Activated naive CD4-positive, alpha-beta T cell treated with anti-CD3 and anti-CD28 coated beads for 36 hours (primary cell): ENCODE measurements at regions not wholly inside any gene's neighbourhood (a gene's known extent, or its start where the extent isn't known, plus 50 kb on each side); places are given as distances from the start of the nearest gene placed in this dataset.

ENCODE experiments used
- CTCF ChIA-PET: fragments of 350-600 bp; sonication (Branson Sonifier 250); formaldehyde crosslinking; loops from one replicate; lab custom pipeline; 2021; ENCODE audit warnings: antibody characterized with exemption; lab: Charles Lee
- DNase-seq: peaks from one replicate; pipeline ENCODE4 v3.0.0-alpha.2; 2020
- H3K27ac Mint-ChIP-seq: one replicate; pipeline ENCODE4 v1.8.0; 2021; ENCODE audit warnings: mild to moderate bottlenecking, mixed read lengths
- H3K27me3 Mint-ChIP-seq: one replicate; pipeline ENCODE4 v1.8.0; 2021; ENCODE audit warnings: low read depth, mixed read lengths
- H3K36me3 Mint-ChIP-seq: one replicate; pipeline ENCODE4 v1.8.0; 2021; ENCODE audit warnings: low read depth, mixed read lengths
- H3K4me1 Mint-ChIP-seq: one replicate; pipeline ENCODE4 v1.8.0; 2021; ENCODE audit warnings: low read depth, mixed read lengths
- H3K4me3 Mint-ChIP-seq: one replicate; pipeline ENCODE4 v1.8.0; 2021; ENCODE audit warnings: mild to moderate bottlenecking, moderate library complexity, mixed read lengths
- H3K9me3 Mint-ChIP-seq: one replicate; pipeline ENCODE4 v1.8.0; 2021; ENCODE audit warnings: mixed read lengths
- intact Hi-C: fragments of 100-400 bp; cut with micrococcal nuclease; formaldehyde crosslinking; loops from one replicate; pipeline ENCODE4 v1.15.1; 2023

DNA sequence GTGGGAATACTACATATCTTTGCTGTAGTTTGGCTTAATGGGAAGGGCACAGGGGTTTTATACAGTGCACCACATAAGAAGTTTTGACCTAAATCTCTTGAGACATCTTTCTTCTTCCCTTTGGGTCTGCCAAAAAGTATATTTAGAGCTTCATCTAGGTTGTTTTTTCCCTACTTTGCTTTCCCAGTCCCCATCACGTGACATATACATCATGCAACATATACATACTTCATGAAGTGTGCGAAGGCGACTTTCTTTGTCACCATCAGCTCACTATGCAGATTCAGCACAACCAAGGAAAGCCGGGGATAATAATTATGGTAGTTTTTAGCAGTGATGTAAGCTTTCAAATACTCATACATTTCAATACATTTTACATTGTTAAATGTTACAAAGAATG is 177.1 kb upstream of the PPP1R3A start:
- no peak for DNase-seq
- intact Hi-C loops, result no loop called here
- H3K9me3 Mint-ChIP-seq, result no peaks in the 10 kb centered on the region

GRCh38 chr7:114088470-114088940 is 169.7 kb upstream of the PPP1R3A start:
- no peak overlapping the region for H3K27ac Mint-ChIP-seq
- peaks cover 30% of the 10 kb centered on the region for H3K4me1 Mint-ChIP-seq
- H3K4me3 Mint-ChIP-seq, result no peak overlapping the region
- no peak for DNase-seq
- intact Hi-C loops, result loop anchor here (10.0 kb wide), 1 partner anchor 576 kb away; no protein-coding TSS in a partner anchor
- no peaks in the 10 kb centered on the region for H3K36me3 Mint-ChIP-seq
- peaks cover 49% of the 10 kb centered on the region for H3K27me3 Mint-ChIP-seq
- CTCF ChIA-PET, result no interaction called here
- H3K9me3 Mint-ChIP-seq, result no peaks in the 10 kb centered on the region

More for the DNA sequence above, 177.1 kb upstream of the PPP1R3A start:
- Mint-ChIP-seq H3K4me1 (no peaks in the 10 kb centered on the region), H3K36me3 (no peaks in the 10 kb centered on the region), H3K4me3 (no peak overlapping the region), H3K27ac (no peak overlapping the region), H3K27me3 (peaks cover 7% of the 10 kb centered on the region)
- CTCF ChIA-PET, result no interaction called here

DNA sequence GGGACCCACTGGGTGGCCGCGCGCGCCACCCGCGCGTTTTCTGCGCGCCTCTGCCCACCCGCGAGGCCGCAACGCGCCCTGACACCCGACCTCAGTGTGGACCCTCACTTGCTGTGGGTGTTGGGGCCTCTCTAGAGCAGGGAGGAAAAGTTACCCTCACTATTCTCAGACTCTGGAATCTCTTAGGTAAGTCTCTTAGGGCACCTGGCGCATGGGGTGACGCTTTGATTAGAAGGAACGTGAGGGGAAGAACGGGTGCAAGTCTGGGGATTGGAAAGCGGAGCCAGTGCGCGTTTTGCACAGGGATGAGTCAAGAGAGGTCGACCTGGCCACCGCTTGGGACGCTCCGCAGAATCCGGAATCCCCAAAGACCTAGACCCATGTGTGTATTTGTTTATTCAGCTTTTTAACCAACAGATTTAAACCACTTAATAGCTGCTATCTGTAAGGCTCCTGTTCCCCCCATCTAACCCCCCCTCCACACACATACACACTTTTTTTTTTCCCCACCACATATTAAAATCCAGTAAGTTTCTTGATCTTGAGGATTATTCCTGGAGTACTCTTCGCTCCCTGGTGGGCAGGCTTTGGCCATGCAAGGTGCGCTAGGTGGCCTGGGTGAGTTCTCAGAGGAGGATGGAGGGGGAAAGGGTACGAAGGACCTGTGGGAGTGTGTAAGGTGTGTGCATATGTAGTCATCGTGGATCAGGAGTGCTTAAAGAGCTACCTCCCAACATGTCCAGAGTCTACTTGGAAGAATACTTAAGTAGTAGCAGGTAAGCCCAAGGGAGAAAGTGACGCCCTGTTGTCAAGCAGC is 169.1 kb upstream of the PPP1R3A start:
- peaks cover 37% of the 10 kb centered on the region for H3K4me1 Mint-ChIP-seq
- no peaks in the 10 kb centered on the region for H3K36me3 Mint-ChIP-seq
- H3K9me3 Mint-ChIP-seq, result no peaks in the 10 kb centered on the region
- no peak overlapping the region for H3K4me3 Mint-ChIP-seq
- no peak overlapping the region for H3K27ac Mint-ChIP-seq
- DNase-seq, result no peak
- intact Hi-C loops, result loop anchor here (10.0 kb wide), 1 partner anchor 577 kb away; no protein-coding TSS in a partner anchor
- H3K27me3 Mint-ChIP-seq, result peaks cover 53% of the 10 kb centered on the region
- CTCF ChIA-PET, result no interaction called here

GRCh38 chr7:114086914-114087652 is 168.3 kb upstream of the PPP1R3A start:
- CTCF ChIA-PET, result no interaction called here
- Mint-ChIP-seq H3K27me3 (peaks cover 53% of the 10 kb centered on the region), H3K9me3 (no peaks in the 10 kb centered on the region), H3K36me3 (no peaks in the 10 kb centered on the region), H3K4me1 (peaks cover 40% of the 10 kb centered on the region), H3K4me3 (peak overlapping the region; percentile 68), H3K27ac (no peak overlapping the region)
- no peak for DNase-seq
- intact Hi-C loops, result loop anchor here (10.0 kb wide), 1 partner anchor 578 kb away; no protein-coding TSS in a partner anchor

DNA sequence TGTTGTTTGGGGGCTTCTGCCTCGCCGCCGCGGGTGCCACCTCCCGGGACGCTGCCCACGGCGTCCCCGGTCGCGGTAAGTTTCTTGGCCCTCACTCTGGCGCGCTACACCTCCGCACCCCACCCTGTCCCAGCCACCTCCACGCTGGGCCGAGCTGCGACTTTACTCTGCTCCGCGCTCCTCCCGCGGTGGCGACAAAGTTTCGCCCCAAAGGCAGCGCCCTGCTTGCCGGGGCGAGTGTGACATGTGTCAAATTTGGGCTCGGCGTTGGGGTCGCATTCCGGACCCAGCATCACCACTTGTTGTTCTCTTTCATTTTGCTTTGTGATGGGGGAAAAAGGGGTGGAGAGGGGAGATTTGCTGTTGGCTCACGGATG is 167.7 kb upstream of the PPP1R3A start:
- CTCF ChIA-PET, result no interaction called here
- Mint-ChIP-seq H3K4me1 (peaks cover 40% of the 10 kb centered on the region), H3K27me3 (peaks cover 59% of the 10 kb centered on the region), H3K36me3 (no peaks in the 10 kb centered on the region), H3K4me3 (peak overlapping the region; percentile 68), H3K9me3 (no peaks in the 10 kb centered on the region), H3K27ac (no peak overlapping the region)
- intact Hi-C loops, result loop anchor here (10.0 kb wide), 1 partner anchor 578 kb away; no protein-coding TSS in a partner anchor
- no peak for DNase-seq

DNA sequence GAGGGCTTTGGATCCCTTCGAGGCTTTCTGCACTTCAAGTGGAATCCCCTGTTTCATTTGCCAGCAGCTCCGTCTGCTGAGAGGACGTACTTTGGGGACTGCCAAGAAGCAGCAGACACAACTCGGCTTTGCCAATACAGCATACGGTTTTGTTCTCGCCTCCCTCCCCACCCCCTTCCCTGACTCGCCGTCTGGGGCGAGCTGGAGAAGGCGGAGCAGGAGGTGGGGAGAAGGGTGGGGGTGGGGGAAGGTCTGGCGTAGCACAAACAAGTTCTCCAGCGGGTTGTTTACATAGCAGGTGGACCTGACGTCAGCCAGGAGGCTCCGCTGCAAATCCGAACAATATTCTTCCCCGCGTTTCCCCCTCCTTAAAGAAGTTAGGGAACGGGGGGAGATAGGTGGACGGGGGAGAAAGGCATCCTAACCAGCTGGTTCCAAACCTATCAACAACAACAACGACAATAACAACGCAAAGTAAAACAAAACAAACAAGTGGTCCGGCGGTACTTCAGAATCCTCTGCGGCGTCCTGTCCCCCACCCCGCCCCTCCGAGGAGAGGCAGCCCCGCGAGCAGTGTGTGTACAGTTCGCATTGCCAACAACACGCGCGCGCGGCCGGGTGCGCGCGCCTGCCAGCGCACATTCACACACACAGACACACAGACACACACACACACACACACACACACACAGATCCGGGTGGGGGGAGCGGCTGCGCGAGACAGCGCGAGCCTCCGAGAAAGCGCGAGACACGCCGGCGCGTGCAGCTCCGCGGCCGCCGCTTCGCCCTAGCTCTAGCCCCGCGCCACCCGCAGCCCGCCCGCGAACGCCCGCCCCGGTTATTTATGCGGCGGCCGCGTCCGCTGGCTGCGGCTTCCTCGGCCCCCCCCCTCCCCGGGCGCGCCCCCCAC is 167.0 kb upstream of the PPP1R3A start:
- Mint-ChIP-seq H3K36me3 (no peaks in the 10 kb centered on the region), H3K27me3 (peaks cover 64% of the 10 kb centered on the region), H3K27ac (no peak overlapping the region), H3K4me3 (peak overlapping the region; percentile 76), H3K4me1 (peaks cover 40% of the 10 kb centered on the region), H3K9me3 (no peaks in the 10 kb centered on the region)
- intact Hi-C loops, result loop anchor here (10.0 kb wide), 1 partner anchor 579 kb away; no protein-coding TSS in a partner anchor
- CTCF ChIA-PET, result no interaction called here
- DNase-seq, result peak; percentile 40

DNA sequence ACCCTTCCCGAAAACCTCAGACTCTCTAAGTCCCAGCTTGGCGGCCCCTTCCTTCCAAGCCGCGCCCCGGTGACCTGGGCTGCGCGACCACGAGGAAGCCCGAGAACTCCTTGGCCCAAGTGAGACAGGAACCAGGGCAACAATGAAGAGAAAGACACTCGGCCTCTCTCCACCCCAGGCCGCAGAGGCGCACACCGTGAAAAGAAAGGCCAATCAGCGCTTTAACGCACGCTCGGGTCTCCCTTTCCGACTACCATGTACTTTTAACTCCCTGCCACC is 166.4 kb upstream of the PPP1R3A start:
- no peaks in the 10 kb centered on the region for H3K36me3 Mint-ChIP-seq
- peak overlapping the region; percentile 76 for H3K4me3 Mint-ChIP-seq
- H3K4me1 Mint-ChIP-seq, result peaks cover 40% of the 10 kb centered on the region
- DNase-seq, result no peak
- intact Hi-C loops, result loop anchor here (10.0 kb wide), 1 partner anchor 580 kb away; no protein-coding TSS in a partner anchor
- peaks cover 70% of the 10 kb centered on the region for H3K27me3 Mint-ChIP-seq
- no peak overlapping the region for H3K27ac Mint-ChIP-seq
- H3K9me3 Mint-ChIP-seq, result no peaks in the 10 kb centered on the region
- CTCF ChIA-PET, result no interaction called here

GRCh38 chr7:114084472-114085312 is 165.9 kb upstream of the PPP1R3A start:
- Mint-ChIP-seq H3K9me3 (no peaks in the 10 kb centered on the region), H3K4me3 (peak overlapping the region; percentile 76), H3K27me3 (peaks cover 72% of the 10 kb centered on the region), H3K36me3 (no peaks in the 10 kb centered on the region), H3K4me1 (peaks cover 40% of the 10 kb centered on the region), H3K27ac (no peak overlapping the region)
- CTCF ChIA-PET, result no interaction called here
- intact Hi-C loops, result loop anchor here (5.0 to 10.0 kb wide), 5 partner anchors 580 to 1393 kb away; no protein-coding TSS in a partner anchor
- no peak for DNase-seq

GRCh38 chr7:114084002-114084471 is 165.2 kb upstream of the PPP1R3A start:
- no peak for DNase-seq
- Mint-ChIP-seq H3K27ac (no peak overlapping the region), H3K36me3 (no peaks in the 10 kb centered on the region), H3K4me1 (peaks cover 40% of the 10 kb centered on the region), H3K9me3 (no peaks in the 10 kb centered on the region), H3K27me3 (peaks cover 74% of the 10 kb centered on the region), H3K4me3 (peak overlapping the region; percentile 50)
- intact Hi-C loops, result loop anchor here (5.0 to 10.0 kb wide), 5 partner anchors 581 to 1393 kb away; no protein-coding TSS in a partner anchor
- CTCF ChIA-PET, result no interaction called here

- CTCF ChIA-PET, result no interaction called here
- intact Hi-C loops, result loop anchor here (1.0 to 10.0 kb wide), 9 partner anchors 57 to 1822 kb away; no protein-coding TSS in a partner anchor
- Mint-ChIP-seq H3K4me1 (peaks cover 40% of the 10 kb centered on the region), H3K27ac (no peak overlapping the region), H3K4me3 (peak overlapping the region; percentile 15), H3K36me3 (no peaks in the 10 kb centered on the region), H3K9me3 (no peaks in the 10 kb centered on the region), H3K27me3 (peaks cover 73% of the 10 kb centered on the region)
- no peak for DNase-seq
Measured at GRCh38 chr7:114083166-114084001, 164.6 kb upstream of the PPP1R3A start.
